ENCODE measurements at regions not wholly inside any gene's neighbourhood (a gene's known extent, or its start where the extent isn't known, plus 50 kb on each side); places are given as distances from the start of the nearest gene placed in this dataset.

GRCh38 chr1:170397061-170397460 lies 134.9 kb upstream of the GORAB start:
- TF ChIP-seq CTCF (IDR thresholded peaks at IDR 0.05) (no peak), EZH2 (IDR thresholded peaks at IDR 0.05; ENCODE audit: borderline replicate concordance, insufficient read depth, low read depth, low read length, poor library complexity, severe bottlenecking) (no peak)
- no peak for ATAC-seq (ENCODE audit: low read depth)
- POLR2A ChIA-PET = no interaction called here

DNA sequence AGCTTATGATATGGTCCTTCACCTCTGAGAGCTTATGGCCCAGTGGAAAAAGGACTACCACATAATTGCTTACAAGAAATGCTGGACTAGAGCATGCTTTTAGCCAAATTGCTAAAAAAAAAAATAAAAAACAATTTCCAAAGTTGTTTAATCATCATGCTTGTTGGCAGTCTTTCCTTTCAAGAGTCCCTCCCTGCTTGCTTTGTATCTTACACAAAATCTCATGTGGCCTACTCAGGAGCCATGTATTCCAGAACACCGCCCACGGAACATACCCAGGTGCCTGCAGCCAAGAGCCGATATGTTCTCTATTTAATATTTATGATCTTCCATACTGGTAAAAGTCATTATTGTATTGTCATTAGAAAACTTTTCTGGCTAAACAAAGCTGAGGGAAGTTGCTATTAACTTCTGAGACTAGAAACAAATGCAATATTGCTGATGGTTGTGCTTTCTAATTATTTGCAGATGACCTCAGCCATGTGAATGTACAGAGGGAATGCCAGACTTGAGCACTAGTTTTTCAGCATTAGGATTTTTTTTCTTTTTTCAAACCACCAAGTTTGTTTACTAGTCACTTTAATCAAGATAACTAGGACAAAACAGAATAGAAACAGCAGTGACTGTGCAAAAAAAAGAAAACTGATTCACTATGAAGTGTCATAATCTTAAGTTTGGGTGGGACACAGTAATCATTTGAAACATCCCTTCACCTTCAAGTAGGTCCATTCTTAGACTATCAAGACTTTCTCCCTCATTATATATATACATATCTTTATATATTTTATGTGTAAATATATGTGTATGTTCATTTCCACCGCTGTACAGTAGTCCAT lies 129.3 kb upstream of the GORAB start:
- no peak overlapping the region for H3K4me3 ChIP-seq (ENCODE audit: control extremely low read depth in 1 of 5, extremely low read depth in 1 of 5, insufficient read depth in 1 of 5, low read depth in 2 of 5, low read length in 4 of 5)
- no peaks in the 10 kb centered on the region for H3K27me3 ChIP-seq (replicated peaks in 1 of 4; ENCODE audit: control extremely low read depth in 1 of 4, control insufficient read depth in 3 of 4, insufficient read depth in 4 of 4, low read length in 3 of 4)
- H3K4me2 ChIP-seq (replicated peaks; ENCODE audit: low read depth, low read length, poor library complexity, severe bottlenecking) = no peak overlapping the region
- intact Hi-C loops (cut with micrococcal nuclease) = no loop called here
- no peaks in the 10 kb centered on the region for H3K9me3 ChIP-seq (ENCODE audit: control extremely low read depth in 1 of 3, control insufficient read depth in 2 of 3, insufficient read depth in 1 of 3, low read length in 2 of 3)
- Mint-ChIP-seq H3K9me3 (ENCODE audit: insufficient read depth) (no peaks in the 10 kb centered on the region), H3K4me3 (no peak overlapping the region), H3K27me3 (no peaks in the 10 kb centered on the region), H3K27ac (no peak overlapping the region), H3K4me1 (no peaks in the 10 kb centered on the region)
- no peak overlapping the region for H3K27ac ChIP-seq (ENCODE audit: low read length in 2 of 2)
- CTCF ChIA-PET = no interaction called here
- WGBS (ENCODE audit: insufficient coverage) = no CpG with 5 or more reads among the region's 4 CpGs
- no peak overlapping the region for H3K9ac ChIP-seq (ENCODE audit: low read length)
- POLR2A ChIA-PET = no interaction called here
- no peaks in the 10 kb centered on the region for H3K4me1 ChIP-seq (ENCODE audit: control insufficient read depth in 2 of 2, insufficient read depth in 2 of 2, low read length in 2 of 2)
- H2AFZ ChIP-seq (ENCODE audit: insufficient read depth, low read depth, low read length, poor library complexity, severe bottlenecking) = no peak overlapping the region
- DNase-seq (no peak), ATAC-seq (ENCODE audit: low read depth) (no peak)
- no peaks in the 10 kb centered on the region for H3K79me2 ChIP-seq (ENCODE audit: control insufficient read depth, insufficient read depth, low read length)
- no peak for TF ChIP-seq CTCF (IDR thresholded peaks at IDR 0.05)
- no peaks in the 10 kb centered on the region for H4K20me1 ChIP-seq (ENCODE audit: control insufficient read depth, insufficient read depth, low read length, poor library complexity, severe bottlenecking)
- no peaks in the 10 kb centered on the region for H3K36me3 ChIP-seq (replicated peaks in 1 of 2; ENCODE audit: control extremely low read depth in 1 of 2, control insufficient read depth in 1 of 2, extremely low read depth in 1 of 2, insufficient read depth in 2 of 2, low read length in 1 of 2)

More at GRCh38 chr1:170397061-170397460, 134.9 kb upstream of the GORAB start:
- H3K9me3 ChIP-seq (ENCODE audit: control extremely low read depth in 1 of 3, control insufficient read depth in 2 of 3, insufficient read depth in 1 of 3, low read length in 2 of 3) = peaks cover 0 to 3% (median 0%) of the 10 kb centered on the region in 3 donors
- no peak overlapping the region for H3K27ac ChIP-seq (ENCODE audit: low read length in 2 of 2)
- H4K20me1 ChIP-seq (ENCODE audit: control insufficient read depth, insufficient read depth, low read length, poor library complexity, severe bottlenecking) = no peaks in the 10 kb centered on the region
- H3K4me1 Mint-ChIP-seq = no peaks in the 10 kb centered on the region
- H3K27ac Mint-ChIP-seq = no peak overlapping the region
- no peak overlapping the region for H3K9ac ChIP-seq (ENCODE audit: low read length)
- intact Hi-C loops (cut with micrococcal nuclease) = no loop called here
- no peaks in the 10 kb centered on the region for H3K9me3 Mint-ChIP-seq (ENCODE audit: insufficient read depth)
- no peaks in the 10 kb centered on the region for H3K27me3 ChIP-seq (replicated peaks in 1 of 4; ENCODE audit: control extremely low read depth in 1 of 4, control insufficient read depth in 3 of 4, insufficient read depth in 4 of 4, low read length in 3 of 4)
- no peaks in the 10 kb centered on the region for H3K4me1 ChIP-seq (ENCODE audit: control insufficient read depth in 2 of 2, insufficient read depth in 2 of 2, low read length in 2 of 2)
- DNase-seq = no peak
- no peak overlapping the region for H2AFZ ChIP-seq (ENCODE audit: insufficient read depth, low read depth, low read length, poor library complexity, severe bottlenecking)
- no peaks in the 10 kb centered on the region for H3K79me2 ChIP-seq (ENCODE audit: control insufficient read depth, insufficient read depth, low read length)
- CTCF ChIA-PET = no interaction called here
- no peaks in the 10 kb centered on the region for H3K36me3 ChIP-seq (replicated peaks in 1 of 2; ENCODE audit: control extremely low read depth in 1 of 2, control insufficient read depth in 1 of 2, extremely low read depth in 1 of 2, insufficient read depth in 2 of 2, low read length in 1 of 2)
- no peak overlapping the region for H3K4me2 ChIP-seq (replicated peaks; ENCODE audit: low read depth, low read length, poor library complexity, severe bottlenecking)
- H3K4me3 ChIP-seq (ENCODE audit: control extremely low read depth in 1 of 5, extremely low read depth in 1 of 5, insufficient read depth in 1 of 5, low read depth in 2 of 5, low read length in 4 of 5) = no peak overlapping the region
- no peak overlapping the region for H3K4me3 Mint-ChIP-seq
- H3K27me3 Mint-ChIP-seq = peaks cover 3% of the 10 kb centered on the region

Measured in B cell (primary cell).